ENCODE measurements at regions not wholly inside any gene's neighbourhood (a gene's known extent, or its start where the extent isn't known, plus 50 kb on each side); places are given as distances from the start of the nearest gene placed in this dataset.

GRCh38 chr10:44511601-44512000 lies 126.7 kb upstream of the CXCL12 start:
- no peak for TF ChIP-seq CTCF (IDR thresholded peaks at IDR 0.05)
- TF ChIP-seq POLR2A (IDR thresholded peaks at IDR 0.05): no peak
